Hepatocyte (in vitro differentiated cells): ENCODE measurements at regions not wholly inside any gene's neighbourhood (a gene's known extent, or its start where the extent isn't known, plus 50 kb on each side); places are given as distances from the start of the nearest gene placed in this dataset.

Experiments used
- DNase-seq: peaks from one replicate; pipeline ENCODE4 v3.0.0-alpha.2; 2016; ENCODE audit warnings: low spot score
- H2AFZ ChIP-seq: fragments of 200-600 bp; sonication (generic); 2 replicates; pipeline ENCODE4 v1.6.0; 2016; ENCODE audit warnings: antibody characterized with exemption, mild to moderate bottlenecking
- H3K27ac ChIP-seq: fragments of 200-600 bp; sonication (generic); 2 replicates; pipeline ENCODE4 v1.5.1; 2016; ENCODE audit warnings: mild to moderate bottlenecking
- H3K27me3 ChIP-seq: fragments of 200-600 bp; sonication (generic); 2 replicates; pipeline ENCODE4 v1.6.1; 2016
- H3K36me3 ChIP-seq: fragments of 200-600 bp; sonication (generic); replicated peaks from 2 replicates; pipeline ENCODE4 v1.5.1; 2016; ENCODE audit warnings: low read depth; ENCODE audit not compliant: insufficient read depth
- H3K4me1 ChIP-seq: fragments of 200-600 bp; sonication (generic); 2 replicates; pipeline ENCODE4 v1.5.1; 2016; ENCODE audit warnings: mild to moderate bottlenecking, moderate library complexity; ENCODE audit not compliant: insufficient read depth
- H3K4me2 ChIP-seq: fragments of 200-600 bp; sonication (generic); 2 replicates; pipeline ENCODE4 v1.6.0; 2016
- H3K4me3 ChIP-seq: fragments of 200-600 bp; sonication (generic); 2 replicates; pipeline ENCODE4 v1.5.1; 2016; ENCODE audit warnings: mild to moderate bottlenecking
- H3K79me2 ChIP-seq: fragments of 200-600 bp; sonication (generic); 2 replicates; pipeline ENCODE4 v1.6.0; 2017; ENCODE audit warnings: mild to moderate bottlenecking
- H3K9me2 ChIP-seq: fragments of 200-600 bp; sonication (generic); replicated peaks from 2 replicates; pipeline ENCODE4 v1.6.0; 2017; ENCODE audit warnings: mild to moderate bottlenecking; ENCODE audit not compliant: insufficient read depth
- H3K9me3 ChIP-seq: fragments of 200-600 bp; sonication (generic); 2 replicates; pipeline ENCODE4 v1.5.1; 2016; ENCODE audit warnings: low read depth, mild to moderate bottlenecking
- H4K20me1 ChIP-seq: fragments of 200-600 bp; sonication (generic); 2 replicates; pipeline ENCODE4 v1.6.0; 2016; ENCODE audit warnings: mild to moderate bottlenecking; ENCODE audit not compliant: insufficient read depth, poor library complexity, severe bottlenecking
- CTCF ChIP-seq: fragments of 200-600 bp; sonication (generic); IDR thresholded peaks from 2 replicates; pipeline ENCODE4 v1.5.1; 2016; ENCODE audit warnings: antibody characterized with exemption, mild to moderate bottlenecking; ENCODE audit not compliant: poor library complexity
- EZH2 ChIP-seq: fragments of 200-600 bp; sonication (generic); IDR thresholded peaks from 2 replicates; pipeline ENCODE4 v1.6.1; 2016; ENCODE audit warnings: antibody characterized with exemption, mild to moderate bottlenecking, borderline replicate concordance
- EZH2phosphoT487 ChIP-seq: fragments of 200-600 bp; sonication (generic); IDR thresholded peaks from one replicate; pipeline ENCODE4 v1.6.1; 2018; ENCODE audit warnings: antibody characterized with exemption, mild to moderate bottlenecking, low read depth, moderate library complexity; ENCODE audit not compliant: unreplicated experiment, severe bottlenecking
- WGBS: methylation state at CpG from one replicate; pipeline ENCODE4 v1.1.6; 2016; ENCODE audit warnings: low lambda C conversion rate; ENCODE audit errors: missing lambda C conversion rate; 5-methylcytosine and 5-hydroxymethylcytosine counted together

GRCh38 chr2:134198006-134198634 is 55.8 kb upstream of the MGAT5 start:
- Histone ChIP-seq H3K79me2 (peaks cover 73% of the 10 kb centered on the region), H2AFZ (no peak overlapping the region), H4K20me1 (no peaks in the 10 kb centered on the region), H3K4me2 (no peak overlapping the region), H3K9me3 (no peaks in the 10 kb centered on the region), H3K36me3 (no peaks in the 10 kb centered on the region), H3K27me3 (no peaks in the 10 kb centered on the region), H3K9me2 (no peaks in the 10 kb centered on the region), H3K27ac (no peak overlapping the region), H3K4me1 (peaks cover 3% of the 10 kb centered on the region), H3K4me3 (no peak overlapping the region)
- DNase-seq, result no peak
- no peak for TF ChIP-seq EZH2phosphoT487
- no peak for TF ChIP-seq EZH2
- no peak for TF ChIP-seq CTCF
- WGBS, result 83% methylated on average over 1 of the region's 1 CpG

- Histone ChIP-seq H3K79me2 (peaks cover 75% of the 10 kb centered on the region), H2AFZ (no peak overlapping the region), H3K4me3 (no peak overlapping the region), H3K9me2 (no peaks in the 10 kb centered on the region), H3K4me2 (no peak overlapping the region), H4K20me1 (no peaks in the 10 kb centered on the region), H3K9me3 (no peaks in the 10 kb centered on the region), H3K27me3 (no peaks in the 10 kb centered on the region), H3K36me3 (no peaks in the 10 kb centered on the region), H3K27ac (no peak overlapping the region), H3K4me1 (peaks cover 3% of the 10 kb centered on the region)
- no peak for DNase-seq
- TF ChIP-seq EZH2 (no peak), CTCF (no peak), EZH2phosphoT487 (no peak)
- WGBS, result 58% methylated on average over 3 of the region's 3 CpGs
Measured at GRCh38 chr2:134199123-134199522, 54.7 kb upstream of the MGAT5 start.

GRCh38 chr2:134200036-134200618 is 53.7 kb upstream of the MGAT5 start:
- Histone ChIP-seq H3K27me3 (no peaks in the 10 kb centered on the region), H3K4me1 (peaks cover 3% of the 10 kb centered on the region)

More at GRCh38 chr2:134200036-134200618, 53.7 kb upstream of the MGAT5 start:
- Histone ChIP-seq H4K20me1 (no peaks in the 10 kb centered on the region), H3K79me2 (peaks cover 75% of the 10 kb centered on the region), H3K27ac (no peak overlapping the region), H3K9me2 (no peaks in the 10 kb centered on the region), H3K4me2 (no peak overlapping the region), H2AFZ (no peak overlapping the region), H3K4me3 (no peak overlapping the region), H3K36me3 (no peaks in the 10 kb centered on the region), H3K9me3 (no peaks in the 10 kb centered on the region)
- TF ChIP-seq CTCF, result no peak
- TF ChIP-seq EZH2phosphoT487, result no peak
- TF ChIP-seq EZH2, result no peak
- WGBS, result 94% methylated on average over 4 of the region's 4 CpGs
- no peak for DNase-seq
